ENCODE measurements at regions not wholly inside any gene's neighbourhood (a gene's known extent, or its start where the extent isn't known, plus 50 kb on each side); places are given as distances from the start of the nearest gene placed in this dataset.

GRCh38 chr5:89011778-89012711 lies 129.1 kb upstream of the MEF2C start (continued):
- TF ChIP-seq ATF3 (IDR thresholded peaks at IDR 0.05; ENCODE audit: insufficient read depth, low read depth, low read length) (no peak), HDAC6 (IDR thresholded peaks at IDR 0.05; ENCODE audit: low read depth, low read length) (no peak), SIX5 (IDR thresholded peaks at IDR 0.05; ENCODE audit: low read depth, low read length) (no peak), CTBP2 (IDR thresholded peaks at IDR 0.05; ENCODE audit: borderline replicate concordance, insufficient read depth, insufficient read length, low read length) (no peak), RXRA (IDR thresholded peaks at IDR 0.05; ENCODE audit: insufficient read depth, low read depth, low read length) (no peak), KDM4A (IDR thresholded peaks at IDR 0.05; ENCODE audit: low read depth, low read length, severe bottlenecking) (no peak)
